HG03095 (cell line): ENCODE measurements at regions not wholly inside any gene's neighbourhood (a gene's known extent, or its start where the extent isn't known, plus 50 kb on each side); places are given as distances from the start of the nearest gene placed in this dataset.

Experiments used
- ATAC-seq: cut with Tn5 transposase; IDR thresholded peaks from one replicate; pipeline ENCODE4 v1.9.1; 2021; ENCODE audit warnings: moderate library complexity; ENCODE audit not compliant: unreplicated experiment

DNA sequence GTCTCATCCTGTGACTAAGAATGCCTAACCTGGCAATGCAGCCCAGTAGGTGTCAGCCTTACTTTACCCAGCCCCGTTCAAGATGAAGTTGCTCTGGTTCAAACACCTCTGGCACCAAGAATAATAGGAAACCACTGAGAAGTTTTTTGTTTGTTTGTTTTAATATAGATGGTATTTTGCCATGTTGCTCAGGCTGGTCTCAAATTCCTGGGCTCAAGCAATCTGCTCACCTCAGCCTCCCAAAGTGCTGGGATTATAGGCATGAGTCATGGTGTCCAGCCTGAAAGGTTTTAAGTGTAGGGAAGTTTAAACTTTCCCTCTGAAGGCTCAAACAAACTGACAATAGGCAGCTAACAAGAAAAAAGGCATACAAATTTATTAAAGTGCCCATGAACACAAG is 51.2 kb upstream of the ABCC4 start:
- no peak for ATAC-seq

GRCh38 chr13:95354156-95354555 is 52.9 kb upstream of the ABCC4 start:
- ATAC-seq, result no peak

GRCh38 chr13:95354680-95355487 is 53.6 kb upstream of the ABCC4 start:
- ATAC-seq, result no peak

GRCh38 chr13:95355494-95355893 is 54.2 kb upstream of the ABCC4 start:
- no peak for ATAC-seq

DNA sequence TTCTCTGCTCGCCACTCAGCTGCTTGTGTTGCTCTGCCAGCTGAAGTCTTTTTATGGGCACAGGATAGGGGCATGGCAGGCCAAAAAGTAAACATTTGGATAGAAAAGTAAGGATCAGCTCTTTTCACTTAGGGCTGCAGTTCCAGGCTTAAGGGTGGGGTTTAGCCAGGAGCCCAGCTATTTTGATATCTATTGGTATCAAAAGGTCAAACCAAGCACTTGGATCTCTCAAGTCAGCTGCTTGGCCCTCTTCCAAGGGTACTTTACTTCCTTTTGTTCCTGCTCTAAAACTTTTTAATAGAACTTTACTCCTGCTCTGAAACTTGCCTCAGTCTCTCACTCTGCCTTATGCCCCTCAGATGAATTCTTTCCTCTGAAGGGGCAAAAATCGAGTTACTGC is 55.7 kb upstream of the ABCC4 start:
- ATAC-seq, result no peak

DNA sequence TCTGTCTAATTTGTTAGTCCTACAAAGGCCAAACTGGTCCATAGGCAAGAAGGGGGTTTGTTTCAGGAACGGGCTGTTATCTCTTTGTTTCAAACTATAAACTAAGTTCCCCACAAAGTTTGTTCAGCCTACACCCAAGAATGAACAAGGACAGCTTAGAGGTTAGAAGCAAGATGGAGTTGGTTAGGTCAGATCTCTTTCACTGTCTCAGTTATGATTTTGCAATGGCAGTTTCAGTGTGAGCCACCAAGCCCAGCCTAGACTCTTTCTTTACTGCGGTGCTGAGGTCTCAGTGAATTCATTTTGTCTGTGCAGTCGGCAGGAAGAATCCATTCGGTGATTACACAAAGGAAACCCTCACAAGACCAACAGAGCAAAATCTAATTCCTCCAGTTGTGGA is 56.6 kb upstream of the ABCC4 start:
- ATAC-seq, result no peak

GRCh38 chr13:95360052-95360451 is 58.8 kb upstream of the ABCC4 start:
- no peak for ATAC-seq

DNA sequence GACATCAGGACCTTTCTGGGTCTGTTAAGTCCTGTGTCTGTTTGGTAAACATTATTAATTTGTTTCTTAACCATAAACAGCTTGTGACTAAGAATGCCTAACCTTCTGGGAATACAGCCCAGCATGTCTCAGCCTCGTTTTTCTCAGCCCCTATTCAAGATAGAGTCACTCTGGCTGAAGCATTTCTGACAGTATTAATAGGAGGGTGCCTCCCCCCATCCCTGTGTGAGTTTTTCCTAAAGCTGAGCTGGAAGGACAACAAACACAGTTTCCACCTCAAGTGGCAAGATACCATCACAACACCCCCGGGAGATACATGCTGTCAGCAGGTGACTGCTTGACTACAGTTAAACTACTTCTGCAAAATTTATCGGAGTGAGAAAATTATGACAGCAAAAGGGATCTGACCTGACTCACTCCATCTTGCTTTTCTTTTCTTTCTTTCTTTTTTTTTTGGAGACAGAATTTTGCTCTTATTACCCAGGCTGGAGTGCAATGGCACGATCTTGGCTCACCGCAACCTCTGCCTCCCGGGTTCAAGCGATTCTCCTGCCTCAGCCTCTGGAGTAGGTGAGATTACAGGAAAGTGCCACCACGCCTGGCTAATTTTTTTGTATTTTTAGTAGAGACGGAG is 59.3 kb upstream of the ABCC4 start:
- no peak for ATAC-seq

DNA sequence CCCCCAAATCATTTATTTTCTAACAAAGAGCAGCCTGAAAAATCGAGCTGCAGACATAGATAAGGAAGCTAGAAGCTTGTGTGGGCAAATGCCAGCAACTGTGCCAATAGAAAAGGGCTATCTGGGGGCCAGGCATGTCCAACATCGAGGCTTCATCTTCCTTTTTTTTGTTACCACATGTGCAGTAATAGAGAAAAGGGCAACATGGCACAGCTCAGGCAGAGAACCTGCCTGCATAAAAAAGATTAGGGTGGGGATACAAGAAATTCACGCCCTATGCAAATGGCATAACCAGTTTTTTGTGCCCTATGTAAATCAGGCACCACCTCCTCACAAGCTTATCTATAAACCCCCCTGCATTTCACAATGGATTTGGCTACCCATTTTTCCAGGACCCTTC is 60.4 kb upstream of the ABCC4 start:
- ATAC-seq, result no peak

GRCh38 chr13:95362666-95363065 is 61.4 kb upstream of the ABCC4 start:
- ATAC-seq, result no peak

GRCh38 chr13:95367309-95367843 is 66.1 kb upstream of the ABCC4 start:
- ATAC-seq, result no peak

GRCh38 chr13:95368998-95369397 is 67.7 kb upstream of the ABCC4 start:
- ATAC-seq, result no peak

DNA sequence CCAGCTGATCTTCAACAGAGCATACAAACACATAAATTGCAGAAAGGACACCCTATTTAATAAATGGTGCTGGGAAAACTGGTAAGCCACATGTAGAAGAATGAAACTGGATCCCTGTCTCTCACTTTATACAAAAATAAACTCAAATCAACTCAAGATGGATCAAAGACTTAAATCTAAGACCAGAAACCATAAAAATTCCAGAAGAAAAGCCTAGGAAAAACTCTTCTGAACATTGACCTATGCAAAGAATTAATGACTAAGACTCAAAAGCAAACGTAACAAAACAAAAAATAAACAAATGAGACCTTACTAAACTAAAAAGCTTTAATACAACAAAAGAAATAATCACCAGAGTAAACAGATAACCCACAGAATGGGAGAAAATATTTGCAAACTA is 74.5 kb upstream of the ABCC4 start:
- ATAC-seq, result no peak

GRCh38 chr13:95378603-95379002 is 77.4 kb upstream of the ABCC4 start:
- ATAC-seq, result no peak

DNA sequence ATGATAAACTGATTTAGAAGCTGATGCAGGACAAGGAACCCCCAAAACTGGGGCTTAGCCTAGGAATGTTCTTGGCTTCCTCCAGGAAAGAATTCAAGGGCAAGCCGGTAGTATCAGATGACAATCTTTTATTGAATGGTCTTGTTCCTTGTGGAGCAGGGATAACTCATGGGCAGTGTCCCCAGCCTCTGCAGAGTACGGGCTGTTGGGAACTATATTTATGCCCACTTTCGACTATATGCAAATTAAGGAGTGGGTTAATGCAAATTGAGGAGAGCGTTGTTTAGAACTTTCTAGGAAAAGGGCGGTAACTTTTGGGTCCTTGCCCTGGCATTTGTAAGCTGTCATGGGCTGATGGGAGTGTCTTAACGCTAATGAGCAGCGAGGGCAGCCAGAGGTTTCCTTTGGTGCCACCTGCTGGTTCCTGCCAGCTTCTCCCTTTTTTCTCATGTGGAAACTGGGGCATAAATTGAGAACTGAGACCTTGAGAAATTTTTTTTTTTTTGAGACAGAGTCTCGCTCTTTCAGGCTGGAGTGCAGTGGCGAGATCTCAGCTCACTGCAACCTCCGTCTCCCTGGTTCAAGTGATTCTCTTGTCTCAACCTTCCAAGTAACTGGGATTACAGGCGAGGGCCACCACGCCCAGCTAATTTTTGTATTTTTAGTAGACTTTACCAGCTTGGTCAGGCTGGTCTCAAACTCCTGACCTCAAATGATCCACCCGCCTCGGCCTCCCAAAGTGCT is 79.4 kb upstream of the ABCC4 start:
- peak; percentile 65 for ATAC-seq

- no peak for ATAC-seq
Measured at GRCh38 chr13:95381212-95381527, 79.9 kb upstream of the ABCC4 start.

DNA sequence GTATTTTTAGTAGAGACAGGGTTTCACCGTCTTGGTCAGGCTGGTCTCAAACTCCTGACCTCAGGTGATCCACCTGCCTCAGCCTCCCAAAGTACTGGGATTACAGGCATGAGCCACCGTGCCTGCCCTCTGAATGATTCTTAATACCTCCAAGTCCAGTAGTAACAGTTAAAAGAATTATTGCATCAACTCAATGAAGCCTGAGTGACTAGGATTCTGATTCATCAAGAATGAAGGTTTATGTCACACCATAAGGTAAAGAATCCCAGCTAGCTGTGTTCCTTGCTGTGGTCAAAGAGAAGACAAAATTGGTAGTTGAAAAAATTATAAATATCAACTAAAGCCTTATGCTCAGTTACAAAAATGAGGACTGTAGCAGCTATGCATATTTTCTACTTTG is 81.2 kb upstream of the ABCC4 start:
- no peak for ATAC-seq

GRCh38 chr13:95382916-95383315 is 81.7 kb upstream of the ABCC4 start:
- ATAC-seq, result no peak

DNA sequence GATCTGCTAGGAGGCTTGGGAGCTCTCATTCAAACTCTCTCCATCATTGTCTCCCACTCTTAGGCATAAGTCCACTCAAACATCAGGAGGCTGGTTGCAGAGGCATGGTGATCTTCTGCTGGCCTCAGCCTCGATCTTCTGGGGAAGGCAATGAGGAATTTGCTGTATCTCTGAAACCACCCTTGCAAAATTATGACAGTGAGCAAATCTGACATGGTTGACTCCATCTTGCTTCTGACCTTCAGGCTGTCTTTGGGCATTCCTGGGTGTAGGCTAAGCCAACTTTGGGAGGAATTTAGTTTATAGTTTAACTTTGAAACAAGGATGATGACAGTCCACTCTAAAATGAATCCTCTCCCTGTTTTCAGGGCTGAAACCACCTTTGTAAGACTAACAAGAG is 84.1 kb upstream of the ABCC4 start:
- ATAC-seq, result no peak

GRCh38 chr13:95385798-95386197 is 84.5 kb upstream of the ABCC4 start:
- ATAC-seq, result no peak

DNA sequence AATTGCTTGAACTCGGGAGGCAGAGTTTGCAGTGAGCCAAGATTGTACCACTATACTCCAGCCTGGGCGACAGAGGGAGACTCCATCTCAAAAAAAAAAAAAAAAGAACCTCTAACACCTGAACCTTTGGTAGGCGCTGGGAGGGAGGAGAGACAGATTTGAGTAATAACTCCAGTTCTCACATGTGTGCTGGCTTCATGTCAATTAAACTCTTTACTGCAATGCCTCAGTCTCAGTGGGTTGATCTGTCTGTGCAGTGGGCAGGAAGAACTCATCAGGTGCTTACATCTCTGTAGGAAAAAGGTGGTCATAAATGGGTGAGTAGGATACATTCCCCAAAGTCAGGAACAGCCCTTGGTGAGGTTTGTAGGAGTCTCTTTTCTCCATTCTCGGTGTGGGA is 85.1 kb upstream of the ABCC4 start:
- no peak for ATAC-seq

DNA sequence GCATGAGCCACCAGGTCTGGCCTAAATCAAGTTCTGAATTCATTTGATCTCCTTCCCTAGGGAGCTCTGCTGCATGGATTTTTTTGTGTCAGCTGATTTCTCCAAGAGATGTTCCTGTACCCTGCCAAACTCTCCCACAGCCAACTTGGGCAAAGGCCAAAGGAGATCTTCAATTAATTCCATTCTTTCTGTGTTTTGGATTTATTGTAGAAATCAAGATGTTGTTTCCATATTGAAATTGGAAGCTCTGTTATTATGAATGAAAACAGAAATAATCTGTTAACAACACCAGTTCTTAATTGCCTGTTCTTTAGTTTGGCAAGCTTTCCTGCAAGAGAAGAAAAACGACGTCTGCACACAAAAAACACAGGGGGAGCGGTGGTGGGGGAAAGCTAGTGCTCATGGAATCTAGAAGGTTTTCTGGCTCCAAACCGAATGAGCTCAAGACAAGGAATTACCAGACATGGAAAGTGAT is 86.5 kb upstream of the ABCC4 start:
- ATAC-seq, result no peak
